BJ (cell line): ENCODE measurements at regions not wholly inside any gene's neighbourhood (a gene's known extent, or its start where the extent isn't known, plus 50 kb on each side); places are given as distances from the start of the nearest gene placed in this dataset.

Source experiments
- CTCF ChIA-PET: fragments of 350-600 bp; formaldehyde crosslinking; extraction: SDS; loops from one replicate; lab custom pipeline; 2021; ENCODE audit warnings: antibody characterized with exemption, inconsistent platforms; lab: Yijun Ruan, JAX
- POLR2A ChIA-PET: fragments of 300-600 bp; sonication (Branson Sonifier 250); formaldehyde crosslinking; extraction: SDS; loops from one replicate; lab custom pipeline; 2021; ENCODE audit warnings: antibody characterized with exemption; lab: Charles Lee
- DNase-seq: peaks from one replicate; pipeline ENCODE4 v3.0.0-alpha.2; 2011; ENCODE audit warnings: low read depth
- H3K27me3 ChIP-seq: 2 replicates; pipeline ENCODE4 v1.6.0; 2011; ENCODE audit warnings: low read length; ENCODE audit not compliant: control insufficient read depth, insufficient read depth
- H3K36me3 ChIP-seq: 2 replicates; pipeline ENCODE4 v1.5.1; 2011; ENCODE audit warnings: low read length; ENCODE audit not compliant: control insufficient read depth, insufficient read depth
- H3K4me3 ChIP-seq: 2 replicates; pipeline ENCODE4 v1.5.1; 2011; ENCODE audit warnings: low read depth, mild to moderate bottlenecking, control low read depth, low read length
- TF ChIP-seq, protein P1 (sequence below): IDR thresholded peaks from 2 replicates; pipeline ENCODE4 v1.5.1; 2011; ENCODE audit warnings: low read depth, mild to moderate bottlenecking, control low read depth, inconsistent platforms, low read length, moderate library complexity; ENCODE audit not compliant: insufficient read depth

DNA sequence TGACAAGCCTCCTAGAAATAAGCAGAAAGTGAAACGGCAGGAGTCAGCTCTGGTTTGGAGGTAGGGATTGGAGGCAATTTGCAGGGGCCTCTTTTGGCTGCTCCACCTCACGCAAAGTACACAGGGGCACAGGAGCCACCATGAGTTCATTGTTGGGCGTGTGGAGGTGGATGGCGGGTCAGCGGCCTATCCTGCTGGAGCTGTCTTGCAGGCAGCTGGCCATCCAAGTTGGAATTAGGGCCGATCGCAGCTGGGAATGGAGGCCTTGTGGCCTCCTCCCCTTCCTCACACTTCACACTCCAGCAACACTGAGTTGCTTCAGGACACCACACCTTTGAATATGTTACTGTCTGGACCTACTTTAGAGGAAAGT is 171.5 kb downstream of the MYCN start:
- no peaks in the 10 kb centered on the region for H3K27me3 ChIP-seq
- H3K36me3 ChIP-seq, result no peaks in the 10 kb centered on the region
- CTCF ChIA-PET, result no interaction called here
- H3K4me3 ChIP-seq, result no peak overlapping the region
- TF ChIP-seq, protein P1, sequence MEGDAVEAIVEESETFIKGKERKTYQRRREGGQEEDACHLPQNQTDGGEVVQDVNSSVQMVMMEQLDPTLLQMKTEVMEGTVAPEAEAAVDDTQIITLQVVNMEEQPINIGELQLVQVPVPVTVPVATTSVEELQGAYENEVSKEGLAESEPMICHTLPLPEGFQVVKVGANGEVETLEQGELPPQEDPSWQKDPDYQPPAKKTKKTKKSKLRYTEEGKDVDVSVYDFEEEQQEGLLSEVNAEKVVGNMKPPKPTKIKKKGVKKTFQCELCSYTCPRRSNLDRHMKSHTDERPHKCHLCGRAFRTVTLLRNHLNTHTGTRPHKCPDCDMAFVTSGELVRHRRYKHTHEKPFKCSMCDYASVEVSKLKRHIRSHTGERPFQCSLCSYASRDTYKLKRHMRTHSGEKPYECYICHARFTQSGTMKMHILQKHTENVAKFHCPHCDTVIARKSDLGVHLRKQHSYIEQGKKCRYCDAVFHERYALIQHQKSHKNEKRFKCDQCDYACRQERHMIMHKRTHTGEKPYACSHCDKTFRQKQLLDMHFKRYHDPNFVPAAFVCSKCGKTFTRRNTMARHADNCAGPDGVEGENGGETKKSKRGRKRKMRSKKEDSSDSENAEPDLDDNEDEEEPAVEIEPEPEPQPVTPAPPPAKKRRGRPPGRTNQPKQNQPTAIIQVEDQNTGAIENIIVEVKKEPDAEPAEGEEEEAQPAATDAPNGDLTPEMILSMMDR, result no peak
- no peak for DNase-seq
- POLR2A ChIA-PET, result no interaction called here

DNA sequence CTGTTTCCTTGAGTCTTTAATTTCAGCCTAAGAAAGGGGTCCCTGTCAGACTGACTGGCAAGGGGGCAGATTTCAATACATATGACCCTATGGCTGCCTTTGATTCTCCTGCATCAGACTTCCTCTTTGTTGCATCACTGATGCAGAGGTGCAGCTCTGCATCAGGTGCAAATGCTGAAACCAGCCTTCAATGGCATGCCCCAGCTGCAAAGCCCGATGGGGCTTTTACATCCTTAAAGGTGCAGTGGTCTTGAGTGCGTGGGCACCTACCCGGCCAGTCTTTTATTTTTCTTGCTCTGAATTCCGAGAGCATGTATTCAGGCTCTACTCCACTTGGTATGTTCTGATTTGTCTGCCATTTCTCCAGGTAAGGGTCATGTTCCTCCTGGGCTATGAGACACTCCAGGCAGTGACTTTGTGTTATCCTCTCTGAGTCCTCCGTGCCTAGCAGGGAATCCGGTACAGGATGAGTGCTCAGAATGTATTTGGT is 169.5 kb downstream of the MYCN start:
- POLR2A ChIA-PET, result no interaction called here

DNA sequence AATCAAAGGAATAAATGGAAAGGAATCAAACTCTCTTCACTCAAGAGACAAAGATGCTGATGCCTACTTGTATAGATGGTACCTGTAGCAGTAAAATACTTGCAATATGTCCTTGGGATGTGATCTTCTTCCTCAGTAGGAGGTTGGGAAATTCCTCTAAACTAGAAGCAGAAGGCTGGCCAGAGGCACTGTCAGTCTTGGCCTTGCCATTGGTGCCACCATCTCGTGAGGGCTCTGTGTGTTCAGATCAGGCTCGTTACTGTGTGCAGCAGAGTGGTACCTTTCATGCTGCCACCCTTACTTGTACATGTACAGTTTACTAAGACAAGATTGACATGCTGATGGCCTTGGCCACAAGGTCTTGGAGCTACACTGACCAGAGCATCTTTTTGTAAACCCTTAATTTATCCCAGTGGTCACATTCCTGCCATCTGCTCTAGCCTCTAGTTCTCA is 169.0 kb downstream of the MYCN start:
- CTCF ChIA-PET, result no interaction called here
- H3K27me3 ChIP-seq, result no peaks in the 10 kb centered on the region
- TF ChIP-seq, protein P1, result no peak
- no peak overlapping the region for H3K4me3 ChIP-seq
- no peak for DNase-seq
- POLR2A ChIA-PET, result no interaction called here
- no peaks in the 10 kb centered on the region for H3K36me3 ChIP-seq

More for the DNA sequence above, 169.5 kb downstream of the MYCN start:
- Histone ChIP-seq H3K36me3 (no peaks in the 10 kb centered on the region), H3K4me3 (no peak overlapping the region), H3K27me3 (no peaks in the 10 kb centered on the region)
- no peak for DNase-seq
- TF ChIP-seq, protein P1, result no peak
- CTCF ChIA-PET, result no interaction called here

DNA sequence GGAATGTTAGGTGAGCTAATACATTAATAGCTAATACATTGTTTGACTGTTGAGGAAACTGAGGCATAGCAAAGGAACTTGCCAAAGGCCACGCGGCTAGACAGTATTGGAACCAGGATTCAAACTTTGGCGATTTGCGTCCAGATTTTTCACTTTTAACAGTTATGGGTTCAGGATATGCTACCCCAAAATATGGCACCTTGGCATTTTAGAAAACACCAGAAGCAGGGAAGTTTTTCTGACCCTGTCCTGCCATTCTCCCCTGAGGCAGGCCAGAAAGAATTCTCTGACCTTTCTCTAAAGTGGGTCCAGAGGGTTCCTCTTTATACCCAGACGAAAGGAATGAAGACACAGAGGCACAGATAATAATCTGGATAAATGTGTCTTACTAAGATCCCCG is 166.9 kb downstream of the MYCN start:
- Histone ChIP-seq H3K27me3 (no peaks in the 10 kb centered on the region), H3K4me3 (no peak overlapping the region), H3K36me3 (no peaks in the 10 kb centered on the region)
- POLR2A ChIA-PET, result no interaction called here
- CTCF ChIA-PET, result no interaction called here
- DNase-seq, result no peak
- TF ChIP-seq, protein P1, result no peak

DNA sequence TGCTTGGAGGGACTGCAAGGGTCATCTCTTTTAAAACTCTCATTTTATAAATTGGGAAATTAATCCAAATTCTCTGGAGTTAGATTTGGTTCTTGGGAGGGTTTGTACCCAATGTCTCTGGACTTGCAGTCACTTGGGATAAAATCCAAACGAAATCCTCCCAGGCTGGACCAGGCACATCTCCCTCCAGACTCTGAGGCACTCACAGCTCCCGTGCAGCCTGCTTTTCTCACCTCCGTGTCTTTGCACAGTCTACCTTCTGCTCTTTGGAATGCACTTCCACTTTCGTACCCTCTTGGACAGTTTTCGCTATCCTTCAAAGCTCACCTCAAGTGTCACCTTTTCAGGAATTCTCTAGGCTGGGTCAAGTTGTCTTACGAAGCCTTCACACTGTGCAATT is 166.3 kb downstream of the MYCN start:
- TF ChIP-seq, protein P1, result no peak
- ChIA-PET CTCF (no interaction called here), POLR2A (no interaction called here)
- DNase-seq, result no peak
- no peaks in the 10 kb centered on the region for H3K36me3 ChIP-seq
- no peak overlapping the region for H3K4me3 ChIP-seq
- H3K27me3 ChIP-seq, result no peaks in the 10 kb centered on the region
